Panc1 (cell line): ENCODE measurements at regions not wholly inside any gene's neighbourhood (a gene's known extent, or its start where the extent isn't known, plus 50 kb on each side); places are given as distances from the start of the nearest gene placed in this dataset.

ENCODE experiments used
- CTCF ChIP-seq: fragments of 450-650 bp; IDR thresholded peaks from 2 replicates; pipeline ENCODE4 v1.5.1; 2017; ENCODE audit warnings: mild to moderate bottlenecking
- POLR2AphosphoS5 ChIP-seq: IDR thresholded peaks from 2 replicates; pipeline ENCODE4 v1.6.1; 2012; ENCODE audit warnings: mild to moderate bottlenecking, low read depth, low read length, moderate library complexity
- REST ChIP-seq, 2 experiments: IDR thresholded peaks; 2 replicates each; pipeline ENCODE4 v1.6.1; 2011 to 2012; ENCODE audit warnings: low read depth in 2 of 2, control low read depth in 1 of 2, low read length in 1 of 2, mild to moderate bottlenecking in 1 of 2, moderate library complexity in 1 of 2; ENCODE audit not compliant: insufficient read depth in 1 of 2
- SIN3A ChIP-seq: IDR thresholded peaks from 2 replicates; pipeline ENCODE4 v1.6.1; 2012; ENCODE audit warnings: low read depth, mild to moderate bottlenecking, low read length, moderate library complexity, borderline replicate concordance; ENCODE audit not compliant: insufficient read depth

- TF ChIP-seq CTCF: peak; percentile 14; the same call in 1 of the 2 replicates
- no peak for TF ChIP-seq POLR2AphosphoS5
- TF ChIP-seq SIN3A: no peak
- TF ChIP-seq REST (IDR thresholded peaks at IDR 0.05; ENCODE audit: insufficient read depth in 1 of 2, low read depth in 2 of 2, low read length in 1 of 2): no peak
These were observed 791.7 kb downstream of the AACS start for GRCh38 chr12:125856896-125857295.
